Daoy (cell line): ENCODE measurements at regions not wholly inside any gene's neighbourhood (a gene's known extent, or its start where the extent isn't known, plus 50 kb on each side); places are given as distances from the start of the nearest gene placed in this dataset.
"Not testable (repeated sequence)": the region's sequence is repeated elsewhere in the genome, so short reads cannot be mapped to it uniquely, and the experiment has no call there.

Experiments
- DNase-seq: peaks from one replicate; pipeline ENCODE4 v3.0.0-alpha.2; 2015; ENCODE audit warnings: low read depth

DNA sequence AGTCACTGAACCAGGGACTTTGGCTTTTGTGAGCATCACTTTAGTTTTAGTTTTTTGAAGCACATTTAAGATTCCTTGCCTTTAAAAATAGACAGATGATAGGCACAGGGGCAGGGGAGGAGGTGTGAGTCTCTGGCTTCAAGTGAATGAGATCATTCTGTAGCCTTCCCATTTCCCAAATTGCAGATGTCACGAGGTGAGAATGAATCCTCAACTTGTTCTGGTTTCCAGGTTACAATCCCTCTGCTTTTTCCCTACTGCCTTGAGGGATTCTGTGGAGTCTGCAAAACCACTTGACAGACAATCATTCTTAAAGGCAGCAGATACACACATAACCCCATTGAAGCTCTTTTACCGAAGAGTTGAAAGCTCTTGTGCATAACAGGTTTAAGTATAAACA lies 332.4 kb downstream of the DMAC1 start:
- DNase-seq = no peak

DNA sequence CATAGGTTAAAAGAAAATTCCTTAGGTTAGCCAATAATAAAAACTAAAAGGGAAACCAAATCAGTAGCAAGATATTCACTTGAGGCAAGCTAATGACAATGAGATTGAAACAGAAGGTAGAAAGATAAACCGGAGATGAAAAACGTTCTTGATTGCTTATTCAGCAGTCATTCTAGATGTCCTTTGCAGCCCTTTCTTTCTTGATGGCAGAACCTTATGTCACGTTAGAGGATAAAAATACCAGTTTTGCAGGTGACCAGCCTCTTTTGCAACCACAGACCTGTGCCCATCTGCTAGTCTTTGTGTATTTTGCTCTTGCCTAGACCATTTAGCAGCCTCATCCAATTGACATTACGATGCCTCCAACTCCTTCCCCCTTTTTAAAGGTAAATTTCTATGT lies 337.8 kb downstream of the DMAC1 start:
- no peak for DNase-seq

DNA sequence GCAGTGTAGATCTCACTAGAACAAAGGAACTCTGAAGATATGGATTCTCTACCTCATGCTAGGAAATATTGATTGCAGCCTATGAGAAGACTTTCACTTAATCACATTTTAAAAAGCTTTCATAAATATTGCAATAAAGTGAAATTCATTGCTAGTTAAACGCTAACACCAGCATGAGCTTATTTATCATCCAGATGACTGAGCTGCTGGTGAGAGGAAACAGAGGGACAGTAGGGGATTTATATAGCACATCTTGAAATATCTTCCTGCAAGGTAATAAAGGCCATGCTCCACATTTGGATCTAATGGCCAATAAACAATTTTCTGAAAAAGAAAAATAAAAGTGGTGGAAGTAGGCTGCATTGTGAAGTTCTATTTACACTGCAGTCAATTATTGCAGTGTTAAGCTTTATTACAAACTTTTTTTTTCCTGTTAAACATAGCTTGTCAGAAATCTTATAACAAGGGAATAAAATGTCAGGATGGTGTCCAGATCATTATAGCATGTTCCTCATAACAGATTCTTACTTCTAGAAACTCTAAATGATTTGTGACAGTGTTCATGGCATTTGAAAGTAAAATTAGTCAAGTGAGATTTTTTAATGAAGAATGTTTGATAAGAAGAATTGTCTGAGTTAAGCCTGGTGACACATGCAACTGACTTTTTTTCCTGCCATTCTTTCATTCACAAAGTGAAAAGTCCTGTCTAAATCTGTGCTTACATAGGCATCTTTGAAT lies 342.6 kb downstream of the DMAC1 start:
- no peak for DNase-seq

DNA sequence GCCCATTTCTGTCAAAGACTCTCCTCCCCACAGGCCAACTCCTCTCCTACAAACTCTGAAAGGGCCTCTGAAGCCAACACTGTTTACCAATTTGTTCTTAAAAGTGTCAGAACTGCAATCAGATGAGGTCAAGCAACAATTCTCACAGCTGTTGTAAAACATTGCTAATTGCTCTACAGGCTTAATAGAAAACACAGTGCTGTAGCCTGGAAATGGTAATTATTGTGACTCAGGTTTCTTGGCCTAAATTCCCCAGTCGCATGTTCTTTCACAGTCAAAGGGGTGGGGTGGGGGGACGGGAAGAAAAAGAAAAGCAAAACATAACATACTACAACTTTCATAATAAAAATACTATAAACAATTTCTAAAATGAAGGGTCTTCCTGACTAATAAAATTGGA lies 343.2 kb downstream of the DMAC1 start:
- no peak for DNase-seq

DNA sequence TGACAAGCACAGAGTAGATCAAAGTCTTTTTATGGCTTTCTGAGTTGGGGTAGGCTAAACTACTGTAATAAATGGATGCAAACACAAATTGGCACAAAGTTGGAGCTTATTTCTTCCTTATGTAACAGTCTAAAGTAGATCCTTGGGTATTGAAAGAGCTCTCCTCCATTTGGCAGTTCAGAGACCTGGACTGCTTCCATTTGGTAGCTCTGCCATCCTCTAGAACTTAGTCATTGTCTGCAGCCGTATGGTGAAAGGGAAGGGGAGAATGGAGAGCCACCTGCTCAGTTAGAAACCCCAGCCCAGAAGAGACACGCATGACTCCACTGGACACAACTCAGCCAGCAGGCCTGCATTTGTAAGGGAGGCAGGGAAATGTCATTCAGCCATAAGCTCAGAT lies 345.0 kb downstream of the DMAC1 start:
- DNase-seq = no peak

DNA sequence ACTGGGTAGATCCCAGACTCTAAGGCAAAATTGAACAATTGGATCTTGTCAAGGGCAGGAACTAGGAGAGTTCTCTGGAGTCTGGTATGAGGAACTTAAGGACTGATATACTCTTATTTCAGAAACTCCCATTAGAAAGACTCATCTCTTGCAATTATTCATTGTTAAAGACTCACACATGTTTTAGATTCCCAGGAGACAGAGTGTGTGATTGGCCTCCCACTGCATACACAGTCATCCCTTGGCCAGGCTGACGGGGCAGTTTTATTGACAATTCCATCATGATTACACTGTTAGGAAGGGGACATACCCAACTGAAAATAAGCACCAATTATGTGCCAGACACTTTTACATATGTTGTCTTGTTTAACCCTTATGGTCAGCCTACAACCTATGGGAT lies 347.2 kb downstream of the DMAC1 start:
- no peak for DNase-seq

DNA sequence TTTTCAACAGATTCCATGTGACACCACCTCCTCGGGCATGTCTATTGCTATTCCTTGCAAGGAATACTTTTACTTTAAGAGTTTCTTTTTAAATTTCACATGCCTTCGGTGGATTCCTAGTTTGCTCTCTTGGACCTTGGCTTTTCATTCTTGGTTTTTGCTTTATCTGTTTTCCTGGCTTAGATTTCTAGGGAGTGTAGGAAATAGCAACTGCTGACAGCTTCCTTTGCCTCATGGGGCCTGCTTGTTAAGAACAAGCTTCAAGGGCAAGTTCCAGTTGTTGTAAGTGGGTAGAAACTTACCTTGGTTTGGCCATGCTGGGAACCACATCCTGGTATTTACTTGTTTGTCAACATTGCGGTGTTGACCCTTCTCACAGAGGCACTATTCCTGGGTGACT lies 348.5 kb downstream of the DMAC1 start:
- DNase-seq = no peak

DNA sequence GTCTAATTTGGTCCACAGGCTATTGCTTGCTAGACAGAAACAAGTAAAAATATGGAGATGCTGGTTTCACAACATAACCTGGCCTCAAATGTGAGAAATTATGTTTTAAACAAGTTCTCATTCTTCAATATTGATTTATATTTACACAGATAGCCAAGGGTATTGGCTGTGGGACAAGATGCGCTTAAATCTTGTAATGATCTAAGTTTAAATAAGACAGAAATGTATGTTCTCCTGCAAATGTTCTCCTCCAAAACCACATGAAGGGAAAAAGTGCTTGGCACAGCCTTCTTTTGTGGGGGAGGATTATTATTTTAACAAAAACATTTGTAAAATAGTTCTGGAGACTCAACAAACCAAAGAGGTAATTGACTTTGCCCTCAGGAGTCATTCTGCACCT lies 356.0 kb downstream of the DMAC1 start:
- no peak for DNase-seq

DNA sequence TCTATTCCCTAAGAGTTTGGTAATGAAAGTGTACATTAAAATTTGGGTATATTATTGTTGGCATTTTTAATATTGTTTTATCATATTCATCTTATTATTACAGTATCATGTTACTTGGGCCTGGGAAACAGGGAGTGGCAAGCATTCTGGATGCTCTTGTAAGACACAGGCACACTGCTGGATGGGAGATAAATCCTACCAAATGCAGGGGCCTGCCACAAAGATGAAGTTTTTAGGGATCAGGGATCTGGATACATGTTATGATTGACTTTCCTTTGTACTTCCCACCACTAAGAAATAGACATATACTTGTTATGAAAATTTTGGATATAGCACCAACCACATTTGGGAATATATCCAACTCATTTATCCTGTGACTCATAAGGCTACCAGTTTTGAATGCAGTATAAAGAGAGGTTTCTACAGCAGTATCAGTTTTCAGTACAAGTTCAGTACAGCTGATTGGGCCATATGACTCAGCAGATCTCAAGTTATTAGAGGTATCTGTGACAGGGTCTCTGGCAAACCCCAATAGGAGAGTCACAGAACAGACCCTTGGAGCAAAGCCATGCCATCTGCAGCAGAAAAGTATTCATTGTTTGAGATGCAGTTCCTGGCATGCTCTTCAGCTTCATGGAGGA lies 360.1 kb downstream of the DMAC1 start:
- no peak for DNase-seq

DNA sequence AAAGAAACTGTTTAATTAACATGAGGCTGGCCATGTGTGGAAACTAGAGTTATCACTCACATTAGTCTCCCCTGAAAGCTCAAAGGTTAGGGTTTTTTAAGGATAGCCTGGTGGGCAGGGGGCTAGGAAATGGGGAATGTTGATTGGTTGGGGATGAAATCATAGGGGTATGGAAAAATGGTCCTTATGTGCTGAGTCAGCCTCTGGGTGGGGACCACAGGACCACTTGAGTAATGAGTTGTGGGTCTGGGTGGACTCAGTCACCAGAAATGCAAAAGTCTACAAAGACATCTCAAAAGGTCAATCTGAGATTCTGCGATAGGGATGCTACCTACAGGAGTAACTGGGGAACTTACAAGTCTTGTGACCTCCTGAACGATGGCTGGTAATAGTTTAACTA lies 362.8 kb downstream of the DMAC1 start:
- no peak for DNase-seq

DNA sequence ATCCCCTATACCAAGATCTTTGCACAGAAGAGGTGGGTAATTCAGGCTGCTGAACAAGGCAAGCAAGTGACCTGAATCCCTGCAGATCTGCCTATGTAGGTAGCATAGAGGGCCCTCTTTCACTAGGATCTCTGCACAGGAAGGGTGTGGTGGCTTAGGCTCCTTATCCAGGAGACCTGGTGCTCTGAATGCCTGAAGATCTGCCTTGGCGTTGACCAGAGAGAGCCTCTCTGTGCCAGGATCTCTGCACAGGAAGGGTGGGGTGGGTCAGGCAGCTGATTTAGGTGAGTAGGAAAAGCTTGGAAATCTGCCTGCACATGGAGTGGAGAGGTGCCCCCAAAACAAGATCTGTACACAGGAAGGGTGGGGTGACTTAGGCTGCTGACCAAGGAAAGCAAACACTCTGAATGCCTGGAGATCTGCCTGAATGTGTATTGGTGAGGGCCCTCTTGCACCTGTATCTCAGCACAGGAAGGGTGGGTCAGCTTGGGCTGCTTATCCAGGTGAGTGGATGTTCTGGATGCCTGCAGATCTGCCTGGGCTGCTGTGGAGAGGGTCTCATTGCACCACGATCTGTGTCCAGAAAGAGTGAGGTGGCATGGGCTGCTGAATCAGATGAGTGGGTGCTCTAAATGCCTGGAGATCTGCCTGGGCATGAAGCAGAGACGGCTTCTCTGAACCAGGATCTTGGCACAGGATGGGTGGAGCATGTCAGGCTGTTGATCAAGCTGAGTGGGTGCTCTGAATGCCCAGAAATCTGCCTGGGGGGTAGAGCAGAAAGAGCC lies 365.9 kb downstream of the DMAC1 start:
- DNase-seq = no peak

DNA sequence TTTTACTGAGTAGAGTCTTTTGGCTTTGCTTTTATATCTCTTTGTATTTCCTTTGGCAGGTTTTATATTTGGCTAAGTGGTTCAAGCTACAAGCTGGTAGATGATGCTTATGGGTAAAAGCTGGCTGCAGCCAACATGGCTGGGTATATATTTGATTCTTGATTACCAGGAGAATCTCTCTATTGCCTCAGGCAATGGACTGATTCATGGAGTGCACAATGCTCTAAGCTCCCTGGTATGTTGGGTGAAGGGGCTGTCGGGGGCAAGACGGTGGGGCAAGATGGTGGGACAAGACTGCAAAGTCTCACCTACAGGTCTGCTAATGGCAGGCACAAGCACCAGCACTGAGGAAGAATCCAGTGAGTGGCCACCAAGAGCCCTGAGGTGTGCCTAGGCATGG lies 366.6 kb downstream of the DMAC1 start:
- no peak for DNase-seq

DNA sequence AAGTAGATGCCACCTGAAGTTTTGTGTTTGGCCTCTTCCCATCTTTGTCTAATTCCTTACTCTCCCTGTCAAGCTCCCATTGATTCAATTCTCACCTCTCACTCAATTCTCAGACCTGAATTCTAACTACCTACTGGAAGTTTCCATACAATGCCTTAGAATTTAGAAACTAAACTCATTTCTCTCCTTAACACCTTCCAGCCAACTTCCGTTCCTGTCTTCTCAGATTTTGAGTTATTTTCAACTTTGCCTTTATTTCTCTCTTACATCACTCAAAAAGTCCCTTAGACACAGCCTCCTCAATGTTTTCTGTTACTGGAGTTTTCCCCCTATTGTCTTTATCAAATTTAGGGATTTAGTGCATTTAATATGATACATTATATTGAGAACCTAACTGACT lies 382.2 kb downstream of the DMAC1 start:
- not testable (repeated sequence) for DNase-seq

DNA sequence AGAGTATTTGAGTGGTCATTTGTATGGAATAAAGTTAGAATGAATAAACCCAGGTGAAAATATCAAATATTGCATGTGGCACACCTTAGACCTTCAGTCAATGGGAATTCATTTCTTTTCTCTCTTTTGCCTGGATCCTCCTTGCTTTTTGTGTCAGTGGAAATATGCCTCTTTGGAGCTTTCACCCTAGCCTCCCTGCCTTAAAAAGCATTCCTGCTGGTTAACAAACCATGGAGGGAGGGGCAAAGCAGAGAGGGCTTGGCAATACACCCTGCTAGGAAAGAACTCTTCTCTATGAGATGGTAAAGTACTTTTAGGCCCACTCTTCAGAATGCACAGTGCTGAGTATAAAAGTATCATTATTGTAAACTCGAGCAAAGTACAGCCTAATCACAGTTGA lies 383.7 kb downstream of the DMAC1 start:
- no peak for DNase-seq

DNA sequence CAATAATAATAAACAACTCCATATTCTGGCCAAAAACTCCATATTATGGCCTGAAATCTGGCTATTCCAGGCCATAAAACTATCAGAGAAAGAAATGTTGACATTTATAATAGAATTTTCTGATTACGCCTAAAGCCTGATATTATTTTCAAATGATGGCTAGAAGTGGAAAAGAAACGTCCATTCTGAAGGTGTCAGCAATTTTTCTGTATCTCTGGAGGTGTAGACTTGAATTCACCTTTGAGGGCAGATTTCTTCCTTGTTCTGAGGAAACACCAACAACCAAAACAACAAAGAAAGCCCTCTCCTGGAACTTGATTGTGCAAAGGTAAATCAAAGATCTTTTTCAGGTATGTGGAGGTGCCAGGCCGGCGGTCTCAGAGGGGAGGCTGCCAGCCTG lies 390.7 kb downstream of the DMAC1 start:
- DNase-seq = no peak

DNA sequence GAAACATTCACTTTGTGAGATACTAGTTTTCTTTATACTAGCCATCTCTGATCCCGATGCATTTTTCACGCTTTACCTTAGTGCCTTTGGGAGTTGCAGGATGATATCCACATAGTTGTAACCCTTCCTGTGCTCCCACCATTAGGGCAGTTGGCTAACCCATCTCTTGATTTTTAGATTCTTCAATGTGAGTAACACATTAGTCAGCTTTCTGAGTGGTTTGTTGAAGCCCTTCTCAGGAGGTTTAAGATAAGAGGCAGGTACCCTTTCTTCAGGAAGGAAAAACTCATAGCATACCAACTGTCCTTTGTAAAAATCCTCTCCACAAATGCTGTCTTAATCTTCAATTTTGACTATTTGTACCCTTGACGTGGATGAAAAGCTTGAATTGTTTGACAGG lies 392.3 kb downstream of the DMAC1 start:
- no peak for DNase-seq

DNA sequence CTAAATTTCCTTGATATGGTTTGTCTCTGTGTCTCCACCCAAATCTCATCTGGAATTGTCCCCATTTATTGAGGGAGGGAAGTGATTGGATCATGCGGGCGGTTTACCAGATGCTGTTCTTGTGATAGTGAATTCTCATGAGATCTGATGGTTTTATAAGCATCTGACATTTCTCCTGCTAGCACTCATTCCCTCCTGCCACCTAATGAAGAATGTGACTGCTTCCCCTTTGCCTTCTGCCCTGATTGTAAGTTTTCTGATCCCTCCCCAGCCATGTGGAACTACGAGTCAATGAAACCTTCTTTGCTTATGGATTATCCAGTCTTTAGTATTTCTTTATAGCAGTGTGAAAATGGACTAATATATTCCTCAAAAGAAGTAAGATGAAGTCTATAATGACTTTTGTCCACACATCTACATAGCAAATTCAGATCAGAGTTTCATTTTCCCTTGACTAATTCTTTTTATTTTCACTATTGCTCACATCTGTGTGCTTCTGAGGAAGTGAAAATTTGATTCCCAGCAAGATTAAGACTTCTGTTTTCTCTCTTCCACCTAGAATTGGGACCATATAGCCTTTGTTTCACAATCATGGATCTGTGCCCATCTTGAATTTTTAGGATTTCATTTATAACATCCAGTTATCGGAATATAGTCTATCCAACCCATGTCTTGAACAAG lies 393.5 kb downstream of the DMAC1 start:
- DNase-seq = no peak

DNA sequence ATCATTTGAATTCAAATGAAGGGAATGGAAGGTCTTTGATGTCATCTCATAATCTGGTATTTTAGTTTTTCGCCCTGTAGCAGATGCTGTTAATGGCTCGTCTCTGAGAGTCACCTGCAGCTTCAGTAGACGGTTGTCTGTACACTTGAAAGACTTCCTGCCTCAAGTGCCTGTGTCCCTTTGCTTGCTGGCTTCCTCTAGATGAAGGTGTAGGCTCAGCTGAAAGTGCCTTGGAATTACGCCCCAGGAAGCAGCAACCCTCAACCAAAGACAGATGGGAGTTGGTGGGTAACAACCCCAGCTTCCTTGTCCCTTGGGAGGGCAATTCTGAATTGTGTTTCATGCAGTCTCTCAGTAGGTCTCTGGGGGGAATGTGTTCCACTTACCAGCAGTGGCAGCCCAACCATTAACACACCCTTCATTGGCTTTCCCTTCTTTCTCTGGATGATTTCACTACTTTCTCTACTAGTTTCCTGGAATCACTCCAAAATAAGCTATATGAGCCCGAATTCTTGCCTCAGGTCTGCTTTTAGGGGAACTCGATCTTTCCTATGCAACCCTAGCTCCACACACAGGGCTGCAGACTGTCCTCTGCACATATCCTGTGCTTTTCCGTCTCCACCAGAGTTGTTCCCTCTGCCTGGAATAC lies 395.6 kb downstream of the DMAC1 start:
- no peak for DNase-seq

DNA sequence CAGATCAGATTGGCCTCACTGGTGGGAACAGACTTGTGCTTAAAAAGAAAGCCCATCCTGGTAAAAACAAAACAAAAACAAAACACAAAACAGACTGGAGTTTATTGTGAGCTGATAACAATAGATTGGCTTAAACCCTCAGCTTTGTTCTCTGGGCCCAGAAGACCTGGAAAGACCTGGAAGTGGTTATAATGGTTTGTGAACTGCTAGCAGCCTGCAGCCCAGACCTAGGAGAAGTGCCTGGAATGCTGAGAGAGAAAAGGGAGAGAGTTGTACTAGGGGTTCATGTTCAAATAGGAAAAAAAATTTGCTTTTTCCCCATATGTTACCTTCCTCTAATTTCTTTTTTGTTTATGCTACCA lies 396.6 kb downstream of the DMAC1 start:
- no peak for DNase-seq

DNA sequence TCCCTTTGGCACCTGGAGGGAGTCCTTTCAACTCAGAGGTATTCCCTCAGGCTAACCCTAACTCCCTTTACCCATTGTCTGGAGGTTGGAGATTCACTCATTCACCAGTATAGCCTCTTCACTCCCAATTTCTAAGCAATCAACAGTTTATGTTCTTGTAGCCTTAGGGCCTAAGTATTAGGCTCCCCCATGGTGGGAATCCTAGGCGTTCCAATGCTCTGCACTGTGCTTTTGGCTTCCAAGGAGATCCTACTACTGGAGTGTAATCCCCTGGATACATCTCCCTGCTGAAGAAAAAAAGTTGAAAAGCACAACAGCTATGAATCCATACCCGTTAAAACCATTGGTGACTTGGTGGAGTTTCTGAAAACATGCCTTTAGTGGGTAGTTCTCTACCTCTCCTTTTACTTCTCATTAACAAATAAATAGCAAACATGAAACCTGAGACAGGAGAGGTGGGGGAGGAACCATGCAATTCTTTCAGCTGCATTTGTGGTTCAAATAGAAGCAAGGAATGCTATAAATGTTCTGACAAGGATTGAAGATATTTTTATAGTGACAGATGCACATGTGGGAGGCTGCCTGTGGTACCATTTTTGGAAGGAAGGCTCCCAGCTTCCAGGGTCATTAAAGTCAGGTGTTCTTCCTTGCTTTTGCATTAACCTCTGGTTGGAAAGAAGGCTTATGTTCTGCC lies 397.1 kb downstream of the DMAC1 start:
- DNase-seq = no peak

DNA sequence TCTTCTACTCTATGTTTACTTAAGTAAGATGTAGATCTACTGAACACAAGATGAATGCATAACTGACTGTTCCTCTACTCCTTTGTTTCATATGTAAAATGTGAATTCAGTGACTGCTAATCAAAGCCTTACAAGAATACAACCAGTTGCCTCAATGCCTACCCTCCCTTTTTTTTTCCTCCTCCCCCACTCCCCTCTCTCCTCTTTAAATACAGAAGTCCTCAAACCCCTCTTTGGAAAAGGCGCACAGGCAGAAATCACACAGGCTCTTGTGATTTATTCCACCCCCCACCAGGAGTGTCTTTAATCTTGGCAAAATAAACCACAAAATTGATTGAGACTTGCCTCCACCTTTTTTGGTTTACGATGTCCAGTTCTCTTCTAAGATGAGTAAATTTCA lies 398.5 kb downstream of the DMAC1 start:
- DNase-seq = no peak
